ENCODE measurements at regions not wholly inside any gene's neighbourhood (a gene's known extent, or its start where the extent isn't known, plus 50 kb on each side); places are given as distances from the start of the nearest gene placed in this dataset.

- intact Hi-C loops (cut with DNase I; ENCODE audit: low total_unique reads): no loop called here
- Histone ChIP-seq H3K4me1 (no peaks in the 10 kb centered on the region), H3K4me3 (no peak overlapping the region), H3K36me3 (ENCODE audit: low read depth, missing control alignments) (no peaks in the 10 kb centered on the region), H3K27ac (no peak overlapping the region), H3K27me3 (no peaks in the 10 kb centered on the region), H3K9me3 (no peaks in the 10 kb centered on the region)
- TF ChIP-seq, protein P1, sequence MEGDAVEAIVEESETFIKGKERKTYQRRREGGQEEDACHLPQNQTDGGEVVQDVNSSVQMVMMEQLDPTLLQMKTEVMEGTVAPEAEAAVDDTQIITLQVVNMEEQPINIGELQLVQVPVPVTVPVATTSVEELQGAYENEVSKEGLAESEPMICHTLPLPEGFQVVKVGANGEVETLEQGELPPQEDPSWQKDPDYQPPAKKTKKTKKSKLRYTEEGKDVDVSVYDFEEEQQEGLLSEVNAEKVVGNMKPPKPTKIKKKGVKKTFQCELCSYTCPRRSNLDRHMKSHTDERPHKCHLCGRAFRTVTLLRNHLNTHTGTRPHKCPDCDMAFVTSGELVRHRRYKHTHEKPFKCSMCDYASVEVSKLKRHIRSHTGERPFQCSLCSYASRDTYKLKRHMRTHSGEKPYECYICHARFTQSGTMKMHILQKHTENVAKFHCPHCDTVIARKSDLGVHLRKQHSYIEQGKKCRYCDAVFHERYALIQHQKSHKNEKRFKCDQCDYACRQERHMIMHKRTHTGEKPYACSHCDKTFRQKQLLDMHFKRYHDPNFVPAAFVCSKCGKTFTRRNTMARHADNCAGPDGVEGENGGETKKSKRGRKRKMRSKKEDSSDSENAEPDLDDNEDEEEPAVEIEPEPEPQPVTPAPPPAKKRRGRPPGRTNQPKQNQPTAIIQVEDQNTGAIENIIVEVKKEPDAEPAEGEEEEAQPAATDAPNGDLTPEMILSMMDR (IDR thresholded peaks at IDR 0.05): no peak
- TF ChIP-seq POLR2A (IDR thresholded peaks at IDR 0.05): no peak
- no peak for DNase-seq
These were observed 192.3 kb downstream of the FCRL5 start for GRCh38 chr1:157360023-157360390.

- WGBS, 2 donors: 87 to 88% methylated on average over 4 of the region's 4 CpGs
These were observed 192.8 kb downstream of the FCRL5 start for GRCh38 chr1:157359314-157360022.

DNA sequence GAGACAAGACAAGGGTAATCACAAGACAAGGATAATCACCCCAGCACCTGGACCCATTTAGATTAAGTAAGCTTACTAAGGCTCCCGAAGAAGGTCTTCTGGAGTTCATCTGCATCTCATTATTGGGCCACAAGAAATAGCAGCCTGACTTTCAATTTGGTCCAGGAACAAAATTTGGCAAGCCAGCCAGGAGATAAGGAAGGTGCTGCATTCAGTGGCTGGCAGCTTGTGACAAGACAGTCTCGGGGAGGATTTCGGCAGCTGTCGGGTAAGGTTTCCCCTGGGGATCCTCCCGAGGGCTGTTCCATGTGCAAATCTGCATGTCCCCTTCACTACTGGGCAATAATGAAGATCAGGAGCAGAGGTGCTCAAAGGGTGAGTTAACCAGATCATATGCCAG lies 195.2 kb downstream of the FCRL5 start:
- no peaks in the 10 kb centered on the region for H3K36me3 ChIP-seq (ENCODE audit: low read depth, missing control alignments)
- DNase-seq: no peak
- no peak overlapping the region for H3K27ac ChIP-seq
- no peak overlapping the region for H3K4me3 ChIP-seq
- 73 to 75% methylated on average over 5 of the region's 5 CpGs for WGBS, 2 donors
- H3K9me3 ChIP-seq: no peaks in the 10 kb centered on the region
- intact Hi-C loops (cut with DNase I; ENCODE audit: low total_unique reads): no loop called here
- TF ChIP-seq POLR2A (IDR thresholded peaks at IDR 0.05): no peak
- TF ChIP-seq, protein P1 (IDR thresholded peaks at IDR 0.05): no peak
- no peaks in the 10 kb centered on the region for H3K4me1 ChIP-seq
- H3K27me3 ChIP-seq: no peaks in the 10 kb centered on the region

More at GRCh38 chr1:157359314-157360022, 192.8 kb downstream of the FCRL5 start:
- TF ChIP-seq POLR2A (IDR thresholded peaks at IDR 0.05): no peak
- TF ChIP-seq, protein P1 (IDR thresholded peaks at IDR 0.05): no peak
- H3K4me3 ChIP-seq: no peak overlapping the region
- intact Hi-C loops (cut with DNase I; ENCODE audit: low total_unique reads): no loop called here
- H3K27me3 ChIP-seq: no peaks in the 10 kb centered on the region
- no peaks in the 10 kb centered on the region for H3K9me3 ChIP-seq
- no peak for DNase-seq
- H3K36me3 ChIP-seq (ENCODE audit: low read depth, missing control alignments): no peaks in the 10 kb centered on the region
- H3K27ac ChIP-seq: no peak overlapping the region
- H3K4me1 ChIP-seq: no peaks in the 10 kb centered on the region

DNA sequence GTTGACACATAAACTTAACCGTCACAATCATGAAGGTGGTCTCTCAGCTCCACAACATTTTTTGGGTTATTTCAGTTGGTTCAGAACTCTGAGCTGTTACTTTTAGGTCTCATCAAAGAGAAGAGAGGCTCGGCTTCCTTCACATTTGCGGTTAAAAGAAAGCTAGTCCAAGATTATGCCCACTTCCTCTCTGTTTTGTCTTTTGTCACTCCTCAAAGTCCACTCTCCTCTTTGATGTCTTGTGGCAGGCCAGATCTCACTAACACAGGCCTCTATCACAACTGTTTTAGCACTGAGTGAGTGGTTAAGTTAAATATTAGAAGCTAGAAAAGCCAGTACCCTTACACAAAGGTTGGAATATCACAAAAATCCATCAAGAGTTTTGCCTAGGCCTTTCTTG lies 195.7 kb downstream of the FCRL5 start:
- intact Hi-C loops (cut with DNase I; ENCODE audit: low total_unique reads): no loop called here
- no peaks in the 10 kb centered on the region for H3K27me3 ChIP-seq
- H3K4me3 ChIP-seq: no peak overlapping the region
- no peaks in the 10 kb centered on the region for H3K36me3 ChIP-seq (ENCODE audit: low read depth, missing control alignments)
- no peak for DNase-seq
- 89 to 96% methylated on average over 3 of the region's 3 CpGs for WGBS, 2 donors
- H3K9me3 ChIP-seq: no peaks in the 10 kb centered on the region
- no peak overlapping the region for H3K27ac ChIP-seq
- no peak for TF ChIP-seq POLR2A (IDR thresholded peaks at IDR 0.05)
- TF ChIP-seq, protein P1 (IDR thresholded peaks at IDR 0.05): no peak
- H3K4me1 ChIP-seq: no peaks in the 10 kb centered on the region

DNA sequence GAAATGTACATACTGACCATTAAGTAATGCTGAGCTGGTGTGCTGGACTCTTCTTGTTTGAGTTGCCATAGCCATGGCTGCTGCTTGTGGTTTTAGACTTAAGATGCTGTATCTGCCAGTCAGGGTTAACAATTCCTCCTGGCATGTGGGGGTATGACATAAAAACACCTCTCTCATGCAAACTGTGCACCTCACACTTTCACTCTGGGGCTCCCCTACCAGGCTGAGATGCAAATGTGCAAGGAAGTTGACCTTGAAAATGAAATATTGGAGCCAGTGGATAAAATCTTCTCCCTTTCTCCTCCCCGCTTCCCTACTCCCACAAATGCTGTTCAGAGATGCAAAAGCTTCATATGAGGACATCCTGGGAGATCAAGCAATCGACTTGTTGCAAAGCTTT lies 198.8 kb downstream of the FCRL5 start:
- Histone ChIP-seq H3K4me3 (no peak overlapping the region), H3K36me3 (ENCODE audit: low read depth, missing control alignments) (no peaks in the 10 kb centered on the region), H3K27me3 (no peaks in the 10 kb centered on the region), H3K4me1 (no peaks in the 10 kb centered on the region), H3K9me3 (no peaks in the 10 kb centered on the region), H3K27ac (no peak overlapping the region)
- no peak for DNase-seq
- WGBS, 2 donors: 40 to 54% methylated on average over 2 of the region's 2 CpGs
- no peak for TF ChIP-seq POLR2A (IDR thresholded peaks at IDR 0.05)
- TF ChIP-seq, protein P1 (IDR thresholded peaks at IDR 0.05): no peak
- intact Hi-C loops (cut with DNase I; ENCODE audit: low total_unique reads): no loop called here

All from testis (tissue), 2 donors.